Heart left ventricle (tissue), 16 donors: ENCODE measurements at regions not wholly inside any gene's neighbourhood (a gene's known extent, or its start where the extent isn't known, plus 50 kb on each side); places are given as distances from the start of the nearest gene placed in this dataset.

Experiments
- ATAC-seq, 4 donors: fragments of 200-7000 bp; cut with Tn5 transposase; one replicate each; pipeline ENCODE4 v1.9.1; 2020 to 2022; ENCODE audit warnings: moderate library complexity in 4 of 4, mild to moderate bottlenecking in 3 of 4, moderate number of reproducible peaks in 1 of 4
- DNase-seq, 5 donors: peaks; one replicate each; pipeline ENCODE4 v3.0.0-alpha.2; 2020
- H3K27ac ChIP-seq, 12 donors: fragments of 200-600 bp; sonication (generic) in 4 of 12; one replicate each; pipeline versions ENCODE4 v1.5.0 to v1.8.0; 2016 to 2022; ENCODE audit warnings: mild to moderate bottlenecking in 2 of 12
- H3K27me3 ChIP-seq, 9 donors: fragments of 200-600 bp; sonication (generic) in 2 of 9; one replicate each; pipeline versions ENCODE4 v1.5.1 to v1.8.0; 2016 to 2022; ENCODE audit warnings: mild to moderate bottlenecking in 3 of 9
- H3K36me3 ChIP-seq, 9 donors: fragments of 200-600 bp; sonication (generic) in 2 of 9; one replicate each; pipeline versions ENCODE4 v1.5.0 to v1.8.0; 2018 to 2022; ENCODE audit warnings: mild to moderate bottlenecking in 2 of 9
- H3K4me1 ChIP-seq, 12 donors: fragments of 200-600 bp; sonication (generic) in 4 of 12; one replicate each; pipeline versions ENCODE4 v1.5.0 to v1.8.0; 2016 to 2022; ENCODE audit warnings: mild to moderate bottlenecking in 3 of 12
- H3K4me3 ChIP-seq, 12 donors: fragments of 200-600 bp; sonication (generic) in 4 of 12; one replicate each; pipeline versions ENCODE4 v1.5.0 to v1.8.0; 2017 to 2022; ENCODE audit warnings: mild to moderate bottlenecking in 9 of 12, moderate library complexity in 4 of 12
- H3K9me3 ChIP-seq, 12 donors: fragments of 200-600 bp; sonication (generic) in 4 of 12; one replicate each; pipeline versions ENCODE4 v1.5.0 to v1.8.0; 2016 to 2022; ENCODE audit warnings: mild to moderate bottlenecking in 1 of 12
- CTCF ChIP-seq, 12 donors: fragments of 200-600 bp; sonication (generic) in 4 of 12; IDR thresholded peaks; one replicate each; pipeline versions ENCODE4 v1.5.0 to v1.8.0; 2018 to 2022; ENCODE audit warnings: antibody characterized with exemption in 12 of 12, mild to moderate bottlenecking in 5 of 12
- POLR2A ChIP-seq, 2 donors: fragments of 450-650 bp; IDR thresholded peaks; one replicate each; pipeline ENCODE4 v1.6.1; 2017; ENCODE audit warnings: antibody characterized with exemption in 2 of 2, mild to moderate bottlenecking in 2 of 2, moderate library complexity in 2 of 2
- WGBS, 4 donors: extraction: QIAGEN DNeasy Blood & Tissue Kit in 2 of 4; methylation state at CpG; one replicate each; pipeline versions ENCODE4 v1.1.5 to v1.1.7; 2013 to 2018; 5-methylcytosine and 5-hydroxymethylcytosine counted together
- intact Hi-C, 10 donors: fragments of 100-400 bp; cut with DNase I; formaldehyde crosslinking; loops; one replicate each; pipeline versions ENCODE4 v1.11.1 to v1.14.2; 2022
- donor health status: ischemic (EF 13 %, LVEDD 7.1; RV severe dilation, severe dysfunction).
- donor health status: healthy with polysubstance abuse.
- donor health status: DM: no; HTN: yes; CAD: no.
- donor health status: DM: no; HTN: no; CAD: no.
- donor health status: ischemic (EF 25% LVEDD 6.9; RV normal size, moderate dysfunction).
- donor health status: ischemic (EF 25% LVEDD 5.7; RV mildly dilated, moderate dysfunction).
- donor health status: healthy.
- donor health status: DM: yes; HTN: yes; CAD: no.
- donor health status: ischemic (EF 35%, LVEDD 5.7; RV mildly dilated, moderate dysfunction).
- donor health status: nonischemic (EF 11% LVEDD 7.7; RV severe dilation, severe dysfunction).
- donor health status: DM: yes; HTN: yes; CAD: no.
- donor health status: PGD.
- donor health status: ischemic (EF 29% LVEDD 5.4; RV normal size, mild dysfunction).
- donor health status: nonischemic (EF 23%, LVEDD 6.1; RV moderate dilation, normal function).

- H3K4me3 ChIP-seq = no peak overlapping the region
- H3K27ac ChIP-seq = no peak overlapping the region
- ATAC-seq (no peak), DNase-seq (no peak)
- no peaks in the 10 kb centered on the region for H3K27me3 ChIP-seq
- H3K36me3 ChIP-seq = no peaks in the 10 kb centered on the region
- TF ChIP-seq CTCF (IDR thresholded peaks at IDR 0.05) (no peak), POLR2A (IDR thresholded peaks at IDR 0.05) (no peak)
- WGBS, 4 donors = 78 to 94% (median 79%) methylated on average over 3 of the region's 3 CpGs
- intact Hi-C loops = no loop called here
- no peaks in the 10 kb centered on the region for H3K4me1 ChIP-seq
- H3K9me3 ChIP-seq = no peaks in the 10 kb centered on the region
These were observed 228.6 kb downstream of the RAD51AP2 start for GRCh38 chr2:17289669-17290068.

- Histone ChIP-seq H3K4me1 (no peaks in the 10 kb centered on the region), H3K9me3 (no peaks in the 10 kb centered on the region), H3K4me3 (no peak overlapping the region), H3K36me3 (no peaks in the 10 kb centered on the region), H3K27ac (no peak overlapping the region), H3K27me3 (no peaks in the 10 kb centered on the region)
- ATAC-seq (no peak), DNase-seq (no peak)
- WGBS, 4 donors = 73 to 87% (median 82%) methylated on average over 1 of the region's 1 CpG
- TF ChIP-seq CTCF (IDR thresholded peaks at IDR 0.05) (no peak), POLR2A (IDR thresholded peaks at IDR 0.05) (no peak)
- intact Hi-C loops = no loop called here
These were observed 231.1 kb downstream of the RAD51AP2 start for GRCh38 chr2:17287183-17287582.

- no peak overlapping the region for H3K27ac ChIP-seq
- H3K4me1 ChIP-seq = no peaks in the 10 kb centered on the region
- no peak for DNase-seq
- TF ChIP-seq POLR2A (IDR thresholded peaks at IDR 0.05) (no peak), CTCF (IDR thresholded peaks at IDR 0.05) (no peak)
- H3K9me3 ChIP-seq = no peaks in the 10 kb centered on the region
- no peaks in the 10 kb centered on the region for H3K36me3 ChIP-seq
- intact Hi-C loops = no loop called here
- ATAC-seq = no peak
- H3K27me3 ChIP-seq = no peaks in the 10 kb centered on the region
- 81 to 88% (median 84%) methylated on average over 5 of the region's 5 CpGs for WGBS, 4 donors
- no peak overlapping the region for H3K4me3 ChIP-seq
These were observed 235.4 kb downstream of the RAD51AP2 start for GRCh38 chr2:17282826-17283225.

GRCh38 chr2:17282245-17282644 is 236.0 kb downstream of the RAD51AP2 start:
- H3K36me3 ChIP-seq = no peaks in the 10 kb centered on the region
- ATAC-seq (no peak), DNase-seq (no peak)
- H3K9me3 ChIP-seq = no peaks in the 10 kb centered on the region
- no peak overlapping the region for H3K4me3 ChIP-seq
- no peak overlapping the region for H3K27ac ChIP-seq
- H3K27me3 ChIP-seq = no peaks in the 10 kb centered on the region
- 85 to 93% (median 90%) methylated on average over 1 of the region's 1 CpG for WGBS, 4 donors
- H3K4me1 ChIP-seq = no peaks in the 10 kb centered on the region
- TF ChIP-seq POLR2A (IDR thresholded peaks at IDR 0.05) (no peak), CTCF (IDR thresholded peaks at IDR 0.05) (no peak)
- intact Hi-C loops = no loop called here
